NCI-H2196 (cell line): ENCODE measurements at regions not wholly inside any gene's neighbourhood (a gene's known extent, or its start where the extent isn't known, plus 50 kb on each side); places are given as distances from the start of the nearest gene placed in this dataset.

Experiments
- DNase-seq: peaks from one replicate; lab custom pipeline; 2025; ENCODE audit not compliant: unreplicated experiment; lab: John Stamatoyannopoulos, UW

GRCh38 chr5:3654515-3654914, 58.9 kb downstream of the IRX1 start:
- DNase-seq: no peak

GRCh38 chr5:3656803-3657202, 61.2 kb downstream of the IRX1 start:
- no peak for DNase-seq

GRCh38 chr5:3657364-3658022, 61.9 kb downstream of the IRX1 start:
- DNase-seq: no peak

DNA sequence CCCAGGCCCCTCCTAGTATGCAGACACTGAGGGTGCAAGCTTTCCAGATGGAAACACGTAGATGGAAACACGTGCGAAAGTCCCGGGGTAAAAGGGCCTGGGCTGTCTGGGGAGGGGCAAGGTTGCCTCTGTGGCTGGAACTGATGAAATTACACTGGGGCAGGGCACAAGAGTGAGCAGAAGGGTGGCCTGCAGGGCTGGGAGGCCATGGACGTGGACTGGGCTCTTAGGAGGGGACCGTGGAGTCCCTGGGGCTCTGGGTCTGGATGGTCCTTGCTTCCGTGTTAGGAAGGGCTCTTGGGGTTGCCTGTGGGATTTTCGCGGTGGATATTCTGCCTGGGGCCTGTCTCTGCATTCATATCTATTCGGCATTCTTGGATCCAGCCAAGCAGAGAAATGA, 63.3 kb downstream of the IRX1 start:
- DNase-seq: no peak

GRCh38 chr5:3659907-3660306, 64.3 kb downstream of the IRX1 start:
- no peak for DNase-seq

DNA sequence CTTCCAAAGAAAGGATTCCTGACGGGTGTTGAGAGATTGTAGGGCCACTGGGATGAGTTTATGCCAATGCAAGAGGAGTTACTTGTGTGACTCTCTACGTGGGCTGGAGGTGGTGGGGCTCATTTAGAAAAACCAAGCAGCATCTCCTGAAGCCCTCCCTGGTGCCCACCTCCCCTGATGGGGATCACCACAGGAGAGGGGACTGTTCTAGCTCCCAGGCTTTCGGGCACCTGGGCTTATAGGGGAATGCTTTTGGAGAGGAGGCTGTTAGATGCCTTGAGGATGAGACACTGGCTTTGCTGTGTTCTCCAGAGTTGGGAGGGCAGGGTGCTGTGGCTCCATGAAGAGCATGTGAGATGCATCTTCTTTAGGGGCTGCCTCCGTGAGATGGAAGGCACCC, 65.0 kb downstream of the IRX1 start:
- no peak for DNase-seq

GRCh38 chr5:3661755-3662296, 66.2 kb downstream of the IRX1 start:
- no peak for DNase-seq

DNA sequence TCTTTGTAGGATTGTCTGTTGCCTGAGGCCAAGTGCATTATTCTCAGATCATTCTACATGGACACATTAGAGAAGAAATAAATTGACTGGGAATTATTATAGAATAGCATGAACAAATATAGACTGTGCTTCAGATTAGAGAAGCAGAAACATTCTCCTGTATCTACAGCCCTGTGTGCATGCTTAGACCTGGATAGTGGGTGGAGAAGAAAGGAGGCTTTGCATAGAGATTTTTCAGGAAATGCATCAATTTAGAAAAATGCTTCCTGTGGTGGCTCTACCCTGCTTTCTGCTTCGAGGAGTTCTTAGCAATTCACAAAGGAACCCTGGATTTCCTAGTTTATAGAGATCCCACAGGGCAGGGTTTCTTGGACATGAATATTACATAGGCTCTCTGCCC, 66.7 kb downstream of the IRX1 start:
- DNase-seq: no peak

DNA sequence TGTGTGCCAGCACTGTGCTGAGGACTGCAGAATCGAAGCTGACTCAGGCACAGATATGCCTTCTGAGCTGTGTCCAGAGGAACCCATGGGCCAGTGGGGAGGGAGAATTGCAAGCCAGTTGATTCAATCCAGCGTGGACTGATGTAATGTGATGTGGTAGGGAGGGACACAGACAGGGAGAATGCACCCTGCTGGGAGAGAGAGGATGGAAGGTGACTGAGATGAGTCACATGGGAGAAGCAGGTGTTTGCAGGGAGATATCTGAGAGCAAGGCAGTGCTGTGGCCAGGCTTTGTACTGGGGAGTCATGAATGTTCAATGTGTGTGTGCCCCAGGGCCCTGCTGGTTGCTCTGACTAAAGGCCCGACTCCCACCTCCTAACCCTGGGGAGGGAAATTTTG, 75.7 kb downstream of the IRX1 start:
- no peak for DNase-seq

- DNase-seq: no peak
These were observed 83.2 kb downstream of the IRX1 start for GRCh38 chr5:3678801-3679200.

- no peak for DNase-seq
These were observed 85.2 kb downstream of the IRX1 start for GRCh38 chr5:3680821-3681220.

GRCh38 chr5:3684118-3684517, 88.5 kb downstream of the IRX1 start:
- DNase-seq: no peak

GRCh38 chr5:3684771-3685354, 89.2 kb downstream of the IRX1 start:
- no peak for DNase-seq

- no peak for DNase-seq
These were observed 99.2 kb downstream of the IRX1 start for GRCh38 chr5:3694819-3695218.

- DNase-seq: no peak
These were observed 100.2 kb downstream of the IRX1 start for GRCh38 chr5:3695818-3696217.

- no peak for DNase-seq
These were observed 102.8 kb downstream of the IRX1 start for GRCh38 chr5:3698412-3698811.

GRCh38 chr5:3701694-3702093, 106.1 kb downstream of the IRX1 start:
- DNase-seq: no peak

DNA sequence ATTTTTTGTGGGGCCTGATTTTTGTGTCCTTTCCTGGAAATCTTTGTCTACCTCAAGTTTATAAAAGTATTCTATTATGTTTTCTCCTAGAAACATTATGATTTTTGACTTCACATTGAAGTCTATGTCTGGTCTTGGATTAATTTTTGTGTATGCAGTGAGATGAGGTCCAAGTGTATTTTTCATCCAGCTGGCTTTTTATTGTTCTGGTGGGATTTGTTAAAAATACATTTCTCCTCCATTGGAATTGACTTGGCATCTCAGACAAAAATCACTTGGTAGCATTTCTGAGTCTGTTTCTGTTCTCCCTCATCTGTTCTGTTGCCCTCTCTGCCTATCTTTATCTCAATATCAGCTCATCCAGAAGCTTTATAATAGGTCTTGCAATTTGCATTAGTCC, 109.0 kb downstream of the IRX1 start:
- no peak for DNase-seq

GRCh38 chr5:3709068-3709716, 113.6 kb downstream of the IRX1 start:
- no peak for DNase-seq

- DNase-seq: no peak
These were observed 114.2 kb downstream of the IRX1 start for GRCh38 chr5:3709717-3710348.

DNA sequence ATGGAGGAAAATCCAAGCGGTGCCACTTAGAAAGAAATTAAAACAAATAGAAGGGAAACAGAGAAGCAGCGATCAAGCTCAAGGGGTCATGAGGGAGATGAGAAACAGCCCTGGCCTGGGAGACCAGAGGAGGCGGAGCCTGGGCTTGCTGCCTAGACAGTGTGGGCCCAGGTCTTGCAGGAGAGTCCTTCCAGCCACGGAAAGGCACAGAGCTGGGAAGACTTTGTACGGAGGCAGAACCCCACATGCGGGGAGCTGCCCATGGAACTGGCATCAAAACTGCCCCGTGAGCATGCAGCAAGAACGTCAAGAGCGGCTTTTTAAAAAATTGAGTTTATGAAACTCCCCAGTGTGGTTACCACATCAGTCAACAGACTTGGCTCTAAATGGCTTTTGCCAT, 119.4 kb downstream of the IRX1 start:
- no peak for DNase-seq

GRCh38 chr5:3729631-3730030, 134.0 kb downstream of the IRX1 start:
- no peak for DNase-seq
